DND-41 (cell line): ENCODE measurements at regions not wholly inside any gene's neighbourhood (a gene's known extent, or its start where the extent isn't known, plus 50 kb on each side); places are given as distances from the start of the nearest gene placed in this dataset.

Experiments
- EZH2 ChIP-seq: IDR thresholded peaks from 3 replicates; pipeline ENCODE4 v1.6.1; 2012; ENCODE audit warnings: borderline replicate concordance, low read depth, mild to moderate bottlenecking, moderate library complexity, low read length, inconsistent platforms; ENCODE audit not compliant: severe bottlenecking
- TF ChIP-seq, protein P1 (sequence below): IDR thresholded peaks from 2 replicates; pipeline ENCODE4 v1.5.1; 2012; ENCODE audit warnings: borderline replicate concordance, low read length, moderate library complexity, mild to moderate bottlenecking; ENCODE audit not compliant: poor library complexity, severe bottlenecking; ENCODE audit errors: extremely low read depth

DNA sequence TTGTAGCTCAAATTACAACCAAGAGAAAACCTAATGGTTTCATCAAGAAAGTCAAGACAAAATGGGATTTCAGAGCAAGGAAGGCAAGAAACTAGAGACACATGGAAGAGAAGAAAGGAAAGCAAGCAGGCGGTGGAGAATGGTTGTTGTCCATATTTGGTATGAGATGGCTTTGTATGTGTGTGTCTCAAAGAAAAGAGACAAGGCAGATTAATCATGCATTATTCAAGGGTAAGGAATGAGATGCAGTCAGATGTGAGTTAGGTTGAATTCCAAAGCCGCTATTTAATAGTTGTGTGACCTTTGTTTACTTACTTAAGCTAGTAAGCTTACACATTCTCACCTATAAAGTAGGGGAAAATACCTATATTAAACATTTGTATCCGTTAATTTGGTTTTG, 1029.6 kb downstream of the CDH11 start:
- TF ChIP-seq, protein P1, sequence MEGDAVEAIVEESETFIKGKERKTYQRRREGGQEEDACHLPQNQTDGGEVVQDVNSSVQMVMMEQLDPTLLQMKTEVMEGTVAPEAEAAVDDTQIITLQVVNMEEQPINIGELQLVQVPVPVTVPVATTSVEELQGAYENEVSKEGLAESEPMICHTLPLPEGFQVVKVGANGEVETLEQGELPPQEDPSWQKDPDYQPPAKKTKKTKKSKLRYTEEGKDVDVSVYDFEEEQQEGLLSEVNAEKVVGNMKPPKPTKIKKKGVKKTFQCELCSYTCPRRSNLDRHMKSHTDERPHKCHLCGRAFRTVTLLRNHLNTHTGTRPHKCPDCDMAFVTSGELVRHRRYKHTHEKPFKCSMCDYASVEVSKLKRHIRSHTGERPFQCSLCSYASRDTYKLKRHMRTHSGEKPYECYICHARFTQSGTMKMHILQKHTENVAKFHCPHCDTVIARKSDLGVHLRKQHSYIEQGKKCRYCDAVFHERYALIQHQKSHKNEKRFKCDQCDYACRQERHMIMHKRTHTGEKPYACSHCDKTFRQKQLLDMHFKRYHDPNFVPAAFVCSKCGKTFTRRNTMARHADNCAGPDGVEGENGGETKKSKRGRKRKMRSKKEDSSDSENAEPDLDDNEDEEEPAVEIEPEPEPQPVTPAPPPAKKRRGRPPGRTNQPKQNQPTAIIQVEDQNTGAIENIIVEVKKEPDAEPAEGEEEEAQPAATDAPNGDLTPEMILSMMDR, result no peak
- TF ChIP-seq EZH2, result no peak
